Uterus (tissue), 3 donors: ENCODE measurements at regions not wholly inside any gene's neighbourhood (a gene's known extent, or its start where the extent isn't known, plus 50 kb on each side); places are given as distances from the start of the nearest gene placed in this dataset.

ENCODE experiments used
- DNase-seq, 2 donors: peaks; one replicate each; pipeline ENCODE4 v3.0.0-alpha.2; 2019 to 2020
- H3K27ac ChIP-seq, 2 donors: fragments of 200-600 bp; sonication (generic); 1 replicate in 1 of 2; 2 replicates in 1 of 2; pipeline ENCODE4 v1.5.1; 2016 to 2018
- H3K27me3 ChIP-seq, 2 donors: fragments of 200-600 bp; sonication (generic); one replicate each; pipeline ENCODE4 v1.5.1; 2018 to 2019; ENCODE audit warnings: control low read depth in 1 of 2
- H3K36me3 ChIP-seq, 2 donors: fragments of 200-600 bp; sonication (generic); one replicate each; pipeline ENCODE4 v1.5.1; 2019; ENCODE audit warnings: control low read depth in 1 of 2
- H3K4me1 ChIP-seq, 2 donors: fragments of 200-600 bp; sonication (generic); one replicate each; pipeline ENCODE4 v1.5.1; 2018 to 2019; ENCODE audit warnings: control low read depth in 1 of 2
- H3K4me3 ChIP-seq, 2 donors: fragments of 200-600 bp; sonication (generic); 1 replicate in 1 of 2; 2 replicates in 1 of 2; pipeline ENCODE4 v1.5.1; 2018 to 2019; ENCODE audit warnings: mild to moderate bottlenecking in 1 of 2
- H3K9me3 ChIP-seq, 2 donors: fragments of 200-600 bp; sonication (generic); one replicate each; pipeline ENCODE4 v1.5.1; 2019; ENCODE audit warnings: control low read depth in 1 of 2
- CTCF ChIP-seq, 4 experiments: fragments of 200-600 bp in 2 of 4; fragments of 450-650 bp in 2 of 4; sonication (generic) in 2 of 4; IDR thresholded peaks; one replicate each; pipeline ENCODE4 v1.5.1; 2016 to 2019; ENCODE audit warnings: antibody characterized with exemption in 4 of 4, mild to moderate bottlenecking in 2 of 4, moderate library complexity in 1 of 4
- POLR2A ChIP-seq, 2 donors: fragments of 450-650 bp; IDR thresholded peaks; one replicate each; pipeline ENCODE4 v1.6.1; 2016; ENCODE audit warnings: antibody characterized with exemption in 2 of 2, mild to moderate bottlenecking in 1 of 2, moderate library complexity in 1 of 2
- intact Hi-C: fragments of 100-400 bp; cut with DNase I; formaldehyde crosslinking; loops from one replicate; pipeline ENCODE4 v1.15.1; 2023; ENCODE audit warnings: low total_unique reads
- donor health status: DM: yes; HTN: yes; CAD: no.

- Histone ChIP-seq H3K36me3 (no peaks in the 10 kb centered on the region), H3K4me1 (no peaks in the 10 kb centered on the region), H3K27me3 (no peaks in the 10 kb centered on the region), H3K4me3 (no peak overlapping the region), H3K9me3 (no peaks in the 10 kb centered on the region), H3K27ac (no peak overlapping the region)
- intact Hi-C loops: no loop called here
- no peak for TF ChIP-seq CTCF (IDR thresholded peaks at IDR 0.05)
- no peak for TF ChIP-seq POLR2A (IDR thresholded peaks at IDR 0.05)
- no peak for DNase-seq
Observed at GRCh38 chr12:46959502-46959901, 119.9 kb upstream of the PCED1B start.

- no peak overlapping the region for H3K27ac ChIP-seq
- H3K27me3 ChIP-seq: no peaks in the 10 kb centered on the region
- intact Hi-C loops: no loop called here
- no peak overlapping the region for H3K4me3 ChIP-seq
- DNase-seq: no peak
- TF ChIP-seq CTCF (IDR thresholded peaks at IDR 0.05): no peak
- TF ChIP-seq POLR2A (IDR thresholded peaks at IDR 0.05): no peak
- H3K4me1 ChIP-seq: no peaks in the 10 kb centered on the region
- no peaks in the 10 kb centered on the region for H3K36me3 ChIP-seq
- H3K9me3 ChIP-seq: no peaks in the 10 kb centered on the region
Observed at GRCh38 chr12:46960681-46961080, 118.7 kb upstream of the PCED1B start.

GRCh38 chr12:46963191-46963590, 116.2 kb upstream of the PCED1B start:
- DNase-seq: no peak
- no peak for TF ChIP-seq CTCF (IDR thresholded peaks at IDR 0.05)
- Histone ChIP-seq H3K27ac (no peak overlapping the region), H3K4me3 (no peak overlapping the region), H3K27me3 (no peaks in the 10 kb centered on the region), H3K36me3 (no peaks in the 10 kb centered on the region), H3K4me1 (no peaks in the 10 kb centered on the region), H3K9me3 (no peaks in the 10 kb centered on the region)
- intact Hi-C loops: no loop called here

GRCh38 chr12:46963977-46964971, 115.1 kb upstream of the PCED1B start:
- intact Hi-C loops: no loop called here
- Histone ChIP-seq H3K9me3 (no peaks in the 10 kb centered on the region), H3K36me3 (no peaks in the 10 kb centered on the region), H3K4me3 (no peak overlapping the region), H3K4me1 (no peaks in the 10 kb centered on the region), H3K27ac (peak overlapping the region in 1 of 2 donors; percentile 35), H3K27me3 (no peaks in the 10 kb centered on the region)
- TF ChIP-seq CTCF (IDR thresholded peaks at IDR 0.05) (no peak), POLR2A (IDR thresholded peaks at IDR 0.05) (no peak)
- no peak for DNase-seq

GRCh38 chr12:46965137-46965536, 114.3 kb upstream of the PCED1B start:
- Histone ChIP-seq H3K4me1 (no peaks in the 10 kb centered on the region), H3K27me3 (no peaks in the 10 kb centered on the region), H3K9me3 (no peaks in the 10 kb centered on the region), H3K4me3 (no peak overlapping the region), H3K27ac (no peak overlapping the region), H3K36me3 (no peaks in the 10 kb centered on the region)
- intact Hi-C loops: no loop called here
- DNase-seq: no peak
- TF ChIP-seq POLR2A (IDR thresholded peaks at IDR 0.05): no peak
- no peak for TF ChIP-seq CTCF (IDR thresholded peaks at IDR 0.05)
